22Rv1 (cell line): ENCODE measurements at regions not wholly inside any gene's neighbourhood (a gene's known extent, or its start where the extent isn't known, plus 50 kb on each side); places are given as distances from the start of the nearest gene placed in this dataset.

Experiments used
- H3K27ac ChIP-seq: fragments of 450-650 bp; 2 replicates; pipeline ENCODE4 v1.5.1; 2017
- ZFX ChIP-seq: fragments of 450-650 bp; IDR thresholded peaks from 2 replicates; pipeline ENCODE4 v1.6.1; 2017; ENCODE audit warnings: antibody characterized with exemption, borderline replicate concordance
- TF ChIP-seq, protein P1 (sequence below): fragments of 450-650 bp; IDR thresholded peaks from 2 replicates; pipeline ENCODE4 v1.5.1; 2017; ENCODE audit warnings: mild to moderate bottlenecking

DNA sequence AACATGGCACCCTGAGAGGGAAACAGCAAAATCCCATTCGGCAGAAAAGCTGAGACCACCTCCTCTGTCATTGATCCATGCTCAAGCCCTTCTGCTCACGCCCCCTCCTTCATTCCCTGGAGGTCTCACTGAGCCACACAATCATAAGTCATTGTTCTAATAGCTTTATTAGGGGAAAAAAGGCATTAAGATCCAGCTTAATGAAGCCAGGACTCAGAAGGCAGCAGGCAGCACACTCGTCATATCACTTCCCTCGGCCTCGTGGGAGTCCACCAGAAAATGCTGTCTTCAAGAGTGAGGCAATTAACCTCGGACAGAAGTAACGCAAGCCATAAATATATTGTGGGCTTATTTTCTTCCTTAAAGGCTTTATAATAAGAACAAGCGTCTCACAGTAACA is 153.9 kb upstream of the PPP2R3A start:
- no peak overlapping the region for H3K27ac ChIP-seq
- TF ChIP-seq ZFX: no peak
- TF ChIP-seq, protein P1, sequence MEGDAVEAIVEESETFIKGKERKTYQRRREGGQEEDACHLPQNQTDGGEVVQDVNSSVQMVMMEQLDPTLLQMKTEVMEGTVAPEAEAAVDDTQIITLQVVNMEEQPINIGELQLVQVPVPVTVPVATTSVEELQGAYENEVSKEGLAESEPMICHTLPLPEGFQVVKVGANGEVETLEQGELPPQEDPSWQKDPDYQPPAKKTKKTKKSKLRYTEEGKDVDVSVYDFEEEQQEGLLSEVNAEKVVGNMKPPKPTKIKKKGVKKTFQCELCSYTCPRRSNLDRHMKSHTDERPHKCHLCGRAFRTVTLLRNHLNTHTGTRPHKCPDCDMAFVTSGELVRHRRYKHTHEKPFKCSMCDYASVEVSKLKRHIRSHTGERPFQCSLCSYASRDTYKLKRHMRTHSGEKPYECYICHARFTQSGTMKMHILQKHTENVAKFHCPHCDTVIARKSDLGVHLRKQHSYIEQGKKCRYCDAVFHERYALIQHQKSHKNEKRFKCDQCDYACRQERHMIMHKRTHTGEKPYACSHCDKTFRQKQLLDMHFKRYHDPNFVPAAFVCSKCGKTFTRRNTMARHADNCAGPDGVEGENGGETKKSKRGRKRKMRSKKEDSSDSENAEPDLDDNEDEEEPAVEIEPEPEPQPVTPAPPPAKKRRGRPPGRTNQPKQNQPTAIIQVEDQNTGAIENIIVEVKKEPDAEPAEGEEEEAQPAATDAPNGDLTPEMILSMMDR: no peak

DNA sequence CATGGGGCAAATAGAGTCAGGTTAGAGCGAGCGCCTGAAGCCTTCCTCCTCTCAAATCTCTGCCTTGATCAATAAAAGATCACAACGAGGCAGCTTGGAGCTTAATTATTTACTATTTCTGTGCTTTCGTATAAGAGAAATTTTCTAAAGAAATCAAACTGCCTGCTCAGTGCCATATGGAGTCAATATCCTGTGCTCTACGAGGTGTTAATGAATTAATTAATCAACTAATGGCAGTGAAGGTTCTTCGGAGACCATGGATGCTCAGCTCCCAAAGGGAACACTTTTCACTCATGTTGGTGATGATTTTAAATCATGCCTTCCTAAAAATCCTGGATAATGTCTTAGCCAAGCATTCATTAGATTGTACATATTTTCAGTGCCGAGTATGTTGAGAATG is 153.5 kb upstream of the PPP2R3A start:
- TF ChIP-seq, protein P1: no peak
- TF ChIP-seq ZFX: no peak
- H3K27ac ChIP-seq: no peak overlapping the region

DNA sequence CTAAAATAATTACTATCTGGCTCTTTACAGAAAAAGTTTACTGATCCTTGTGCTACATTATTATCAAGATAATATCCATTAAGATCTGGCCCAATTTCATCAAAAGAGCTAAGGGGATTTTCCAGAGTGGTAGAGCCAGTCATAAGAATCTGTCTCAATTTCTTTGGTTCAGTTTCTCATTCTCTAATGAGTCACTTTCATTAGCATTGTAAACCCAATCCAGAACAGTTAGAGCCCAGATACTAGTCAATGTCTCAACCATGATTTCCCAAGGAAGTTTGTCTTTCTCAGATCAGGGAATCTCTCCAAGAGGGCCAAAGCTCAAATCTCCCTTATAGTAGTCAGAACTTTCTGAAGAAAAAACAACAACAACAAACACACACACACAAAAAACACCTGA is 131.1 kb upstream of the PPP2R3A start:
- TF ChIP-seq, protein P1: no peak
- no peak overlapping the region for H3K27ac ChIP-seq

DNA sequence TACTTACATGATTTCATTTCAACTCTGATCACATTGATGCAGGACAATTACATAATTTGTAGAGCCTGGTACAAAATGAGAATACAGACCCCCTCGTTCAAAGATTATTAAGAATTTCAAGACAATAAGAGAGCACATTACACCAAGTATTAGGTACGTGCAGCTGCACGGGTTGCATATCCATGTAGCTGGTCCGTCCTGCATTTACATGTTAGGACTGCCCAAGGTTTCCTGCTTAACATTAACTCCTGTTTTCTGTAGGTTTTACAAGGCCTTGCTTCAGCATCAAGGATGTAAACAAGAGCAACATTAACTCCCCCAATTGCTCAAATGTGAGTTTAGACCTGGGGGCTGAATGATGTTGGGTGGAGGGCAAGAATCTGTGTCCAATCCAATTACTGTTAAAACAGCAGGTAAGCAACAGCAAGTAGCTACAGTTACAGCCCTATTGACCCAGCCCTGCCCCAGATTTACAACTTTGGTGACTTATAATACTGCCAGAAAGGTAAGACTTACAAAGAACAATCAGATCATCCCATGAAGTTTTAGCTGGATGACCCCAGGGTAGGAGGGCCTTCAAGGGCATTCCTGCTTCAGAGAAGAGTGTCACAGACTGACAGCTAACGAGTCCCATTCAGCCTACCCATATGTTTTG is 127.4 kb upstream of the PPP2R3A start:
- no peak overlapping the region for H3K27ac ChIP-seq
- TF ChIP-seq ZFX: no peak
- TF ChIP-seq, protein P1: no peak

DNA sequence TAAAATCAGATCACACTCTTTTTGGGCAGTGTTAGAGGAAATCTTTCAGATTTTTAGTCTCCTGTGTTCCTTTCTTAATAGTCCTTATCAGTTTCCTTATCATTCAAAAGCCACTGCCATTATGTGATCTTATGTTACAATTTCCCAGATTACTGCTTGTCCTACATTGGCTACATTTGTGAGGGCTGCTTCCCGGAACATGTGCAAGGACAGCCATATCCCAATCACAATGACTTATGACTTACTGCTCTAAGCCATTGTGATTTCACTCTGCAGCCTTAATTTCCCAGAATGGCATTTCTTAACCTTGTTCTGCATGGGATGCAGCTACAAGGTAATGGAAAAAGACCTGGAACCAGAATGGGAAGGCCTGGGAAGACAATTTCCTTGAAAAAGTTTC is 125.1 kb upstream of the PPP2R3A start:
- no peak overlapping the region for H3K27ac ChIP-seq
- TF ChIP-seq ZFX: no peak

DNA sequence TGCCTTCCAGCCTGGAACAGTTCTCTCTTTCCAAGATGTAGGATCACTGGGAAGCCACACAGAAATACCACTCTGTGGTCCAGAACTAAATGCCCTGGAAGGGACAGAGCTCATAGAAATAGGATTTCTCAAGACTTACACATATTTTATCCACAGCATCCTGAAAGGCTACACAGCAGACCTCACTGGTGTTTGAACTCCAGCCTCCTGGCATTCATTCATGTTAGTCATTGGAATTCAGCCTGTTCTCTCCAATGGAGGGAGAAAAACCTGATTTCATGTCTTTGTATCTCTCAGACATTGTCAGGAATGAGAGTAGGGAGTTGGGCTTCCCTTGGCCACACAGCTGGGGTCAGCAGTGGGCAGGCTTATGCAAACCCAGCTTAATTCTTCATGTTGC is 121.1 kb upstream of the PPP2R3A start:
- no peak overlapping the region for H3K27ac ChIP-seq
- no peak for TF ChIP-seq ZFX
- TF ChIP-seq, protein P1: no peak

DNA sequence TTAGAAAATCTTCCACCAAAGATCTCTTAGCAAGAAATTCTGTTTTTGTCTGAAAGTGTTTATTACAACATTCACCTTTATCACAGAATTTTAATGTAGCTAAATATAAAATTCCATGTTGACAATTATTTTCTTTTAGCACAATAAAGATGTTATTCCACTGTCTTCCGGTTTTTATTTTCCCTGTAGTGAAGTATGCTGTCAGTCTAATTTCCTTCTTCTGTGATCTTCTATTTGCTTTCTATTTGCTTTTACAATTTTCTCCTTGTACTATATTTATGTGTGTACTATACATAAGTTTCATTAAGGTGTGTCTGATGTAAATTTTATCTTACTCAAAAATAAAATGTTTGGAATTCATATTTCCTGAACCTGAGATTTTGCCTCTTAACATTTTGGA is 117.5 kb upstream of the PPP2R3A start:
- TF ChIP-seq, protein P1: no peak
- TF ChIP-seq ZFX: no peak
- no peak overlapping the region for H3K27ac ChIP-seq

DNA sequence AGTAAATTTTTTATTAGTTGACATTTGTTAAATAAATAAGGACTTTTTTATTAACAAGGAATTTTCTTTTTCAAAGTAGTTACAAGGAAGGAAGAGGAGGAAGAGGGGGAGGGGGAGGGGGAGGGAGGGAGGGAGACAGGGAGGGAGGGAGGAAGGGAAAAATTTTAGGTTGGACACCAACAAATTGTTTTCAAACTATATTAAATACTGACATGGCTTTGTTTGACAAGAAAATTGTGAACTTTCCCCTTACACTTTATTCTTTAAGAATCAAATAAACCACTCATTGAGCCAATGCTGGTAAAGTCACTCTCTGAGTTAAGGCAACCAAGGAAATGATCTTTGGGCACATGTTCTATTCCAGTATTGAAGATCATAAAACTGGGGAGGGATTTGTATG is 115.7 kb upstream of the PPP2R3A start:
- no peak overlapping the region for H3K27ac ChIP-seq
- TF ChIP-seq ZFX: no peak
- TF ChIP-seq, protein P1: no peak
